LNCaP clone FGC (cell line): ENCODE measurements at regions not wholly inside any gene's neighbourhood (a gene's known extent, or its start where the extent isn't known, plus 50 kb on each side); places are given as distances from the start of the nearest gene placed in this dataset.

Source experiments
- DNase-seq: peaks from one replicate; pipeline ENCODE4 v3.0.0-alpha.2; 2011; ENCODE audit warnings: low read depth
- H3K4me3 ChIP-seq: 2 replicates; pipeline ENCODE4 v1.5.1; 2011; ENCODE audit warnings: mild to moderate bottlenecking, low read depth, low read length, control low read depth
- TF ChIP-seq, protein P1 (sequence below): IDR thresholded peaks from 2 replicates; pipeline ENCODE4 v1.5.1; 2012; ENCODE audit warnings: mild to moderate bottlenecking; ENCODE audit not compliant: control insufficient read depth, insufficient read depth; ENCODE audit errors: extremely low read depth

DNA sequence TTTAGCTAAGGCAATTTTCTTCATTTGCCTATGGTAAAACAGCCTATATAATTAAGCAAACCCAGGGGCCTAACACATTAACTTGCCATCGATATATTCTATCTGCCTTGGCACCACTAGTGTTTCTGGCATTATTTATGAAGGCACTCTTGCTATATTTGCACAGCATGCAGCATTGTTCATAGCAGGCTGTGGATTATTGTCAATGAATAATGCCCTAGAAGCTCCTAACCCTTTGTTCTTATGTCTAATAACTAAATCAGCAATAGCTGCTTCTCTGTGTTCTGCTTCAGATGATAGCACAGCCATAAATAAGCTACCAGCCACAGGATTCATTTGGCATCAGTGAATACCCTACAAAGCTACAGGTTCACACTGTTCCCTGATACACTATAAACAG lies 254.8 kb upstream of the STXBP5 start:
- DNase-seq = no peak
- no peak overlapping the region for H3K4me3 ChIP-seq
- TF ChIP-seq, protein P1, sequence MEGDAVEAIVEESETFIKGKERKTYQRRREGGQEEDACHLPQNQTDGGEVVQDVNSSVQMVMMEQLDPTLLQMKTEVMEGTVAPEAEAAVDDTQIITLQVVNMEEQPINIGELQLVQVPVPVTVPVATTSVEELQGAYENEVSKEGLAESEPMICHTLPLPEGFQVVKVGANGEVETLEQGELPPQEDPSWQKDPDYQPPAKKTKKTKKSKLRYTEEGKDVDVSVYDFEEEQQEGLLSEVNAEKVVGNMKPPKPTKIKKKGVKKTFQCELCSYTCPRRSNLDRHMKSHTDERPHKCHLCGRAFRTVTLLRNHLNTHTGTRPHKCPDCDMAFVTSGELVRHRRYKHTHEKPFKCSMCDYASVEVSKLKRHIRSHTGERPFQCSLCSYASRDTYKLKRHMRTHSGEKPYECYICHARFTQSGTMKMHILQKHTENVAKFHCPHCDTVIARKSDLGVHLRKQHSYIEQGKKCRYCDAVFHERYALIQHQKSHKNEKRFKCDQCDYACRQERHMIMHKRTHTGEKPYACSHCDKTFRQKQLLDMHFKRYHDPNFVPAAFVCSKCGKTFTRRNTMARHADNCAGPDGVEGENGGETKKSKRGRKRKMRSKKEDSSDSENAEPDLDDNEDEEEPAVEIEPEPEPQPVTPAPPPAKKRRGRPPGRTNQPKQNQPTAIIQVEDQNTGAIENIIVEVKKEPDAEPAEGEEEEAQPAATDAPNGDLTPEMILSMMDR = no peak

DNA sequence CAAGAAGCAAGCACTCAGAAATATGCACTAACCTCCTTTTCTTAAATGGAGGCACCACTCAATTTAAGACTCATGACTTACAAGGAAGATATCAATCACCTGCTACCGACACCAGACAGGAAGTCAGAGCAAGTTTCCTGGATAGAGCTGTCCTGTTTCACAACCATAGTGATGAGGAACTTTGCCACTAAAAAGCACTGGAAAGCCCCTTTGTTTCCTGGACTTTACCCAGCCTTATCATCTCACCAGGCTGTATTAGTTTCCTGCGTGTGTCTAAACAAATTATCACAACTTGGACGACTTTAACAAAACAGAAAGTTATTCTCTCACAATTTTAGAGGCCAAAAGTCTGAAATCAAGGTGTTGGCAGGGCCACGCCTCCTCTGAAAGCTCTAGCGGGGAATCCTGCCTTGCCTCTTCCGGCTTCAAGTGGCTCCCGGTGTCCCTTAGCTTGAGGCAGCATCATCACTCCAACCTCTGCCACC lies 253.8 kb upstream of the STXBP5 start:
- TF ChIP-seq, protein P1 = no peak
- no peak for DNase-seq
- H3K4me3 ChIP-seq = no peak overlapping the region

DNA sequence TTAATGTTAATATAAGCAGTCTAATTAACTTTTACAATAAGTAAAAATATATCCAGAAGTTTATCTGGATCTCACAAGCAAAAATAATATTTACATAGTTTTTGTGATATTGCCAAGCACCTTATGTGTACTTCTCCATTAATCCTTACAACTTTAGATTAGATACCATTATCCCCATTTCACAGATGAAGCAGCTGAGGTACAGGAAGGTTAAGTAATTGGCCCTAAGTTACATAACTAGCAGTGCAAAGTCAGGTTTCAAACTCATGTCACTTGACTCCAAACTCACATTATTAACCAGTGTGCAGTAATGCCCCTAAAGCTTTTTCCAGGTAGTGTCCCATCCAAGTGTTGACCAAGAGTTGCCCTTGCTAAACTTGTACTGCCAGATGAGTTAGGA lies 248.6 kb upstream of the STXBP5 start:
- TF ChIP-seq, protein P1 = no peak
- DNase-seq = no peak
- H3K4me3 ChIP-seq = no peak overlapping the region

DNA sequence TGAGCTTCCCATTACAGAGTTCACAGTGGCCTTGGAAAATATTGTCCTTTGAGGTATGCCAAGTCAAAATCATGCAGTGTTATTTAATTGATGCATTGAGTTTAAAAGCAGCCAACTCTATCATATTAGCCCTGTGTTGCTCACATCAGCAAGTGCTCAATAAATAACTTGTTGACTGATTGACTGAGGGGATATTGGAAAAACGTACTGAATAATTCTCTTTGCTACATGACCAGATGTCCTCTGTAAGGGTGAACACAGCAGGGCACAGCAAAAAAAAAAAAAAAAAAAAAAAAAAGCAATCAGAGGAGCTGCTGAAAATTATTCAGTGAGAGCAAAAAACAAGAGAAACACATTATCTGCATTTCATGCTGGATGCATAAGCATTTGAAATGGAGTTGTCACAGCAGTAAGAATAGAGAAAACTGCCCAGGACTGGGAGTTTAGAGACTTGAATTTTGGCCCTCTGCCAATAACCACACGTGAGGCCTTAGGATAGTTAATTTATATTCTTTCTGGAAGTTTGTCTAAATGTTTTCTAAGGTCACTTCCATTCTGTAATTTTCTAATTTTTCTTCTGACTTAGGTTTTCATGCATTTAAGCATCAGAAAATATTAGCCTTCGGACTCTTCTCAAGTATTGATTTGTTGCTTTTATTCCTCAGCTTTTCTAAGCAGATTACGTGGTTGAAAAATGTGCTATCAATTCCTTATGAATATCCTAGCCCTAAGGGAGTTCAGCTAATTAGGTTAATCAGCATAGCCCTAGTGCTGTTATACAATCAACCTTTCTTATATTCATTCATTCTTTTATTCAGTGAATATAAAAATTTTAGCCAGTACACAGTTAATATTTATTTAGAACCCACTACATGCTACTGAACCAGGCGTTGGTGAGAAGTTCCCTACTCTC lies 246.8 kb upstream of the STXBP5 start:
- no peak overlapping the region for H3K4me3 ChIP-seq
- no peak for DNase-seq
- TF ChIP-seq, protein P1 = no peak

DNA sequence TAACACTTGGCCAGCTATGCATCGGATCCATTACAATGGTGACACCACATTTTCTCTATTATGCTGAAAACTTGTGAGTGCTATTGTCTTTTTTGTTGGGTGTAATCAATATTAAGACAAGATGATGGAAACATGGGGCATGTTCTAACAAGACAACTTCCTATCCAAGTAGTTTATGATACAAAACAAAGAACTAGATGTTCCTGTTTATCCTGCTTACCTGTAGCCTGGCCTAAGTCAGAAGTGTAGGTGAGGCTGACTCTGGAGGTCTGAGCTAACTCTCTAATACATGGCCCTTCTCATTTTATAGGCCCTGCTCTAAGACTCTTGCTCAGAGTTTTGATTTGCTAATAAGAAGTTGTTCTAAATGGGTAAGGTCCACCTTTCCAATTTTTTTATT lies 242.4 kb upstream of the STXBP5 start:
- DNase-seq = no peak
- H3K4me3 ChIP-seq = no peak overlapping the region
- TF ChIP-seq, protein P1 = no peak

DNA sequence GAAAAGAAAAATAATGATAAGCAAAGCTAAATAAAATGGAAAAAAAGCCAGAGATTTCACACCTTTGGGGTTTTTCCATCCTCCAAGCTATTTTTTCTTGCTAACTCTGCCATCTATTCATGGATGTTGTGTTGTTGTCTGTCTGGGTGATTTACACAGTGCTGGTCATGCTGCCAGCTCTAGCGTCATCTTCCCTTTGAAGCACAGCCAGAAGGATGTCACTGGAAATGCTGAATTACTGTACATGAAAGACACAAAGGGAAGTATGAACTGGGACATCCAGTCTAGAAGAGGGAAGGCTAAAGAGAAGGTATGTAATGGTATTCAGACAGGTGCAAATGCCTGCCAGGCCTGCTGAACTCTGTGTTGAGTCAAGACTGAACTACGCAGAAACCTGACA lies 241.9 kb upstream of the STXBP5 start:
- H3K4me3 ChIP-seq = no peak overlapping the region
- TF ChIP-seq, protein P1 = no peak
- no peak for DNase-seq

DNA sequence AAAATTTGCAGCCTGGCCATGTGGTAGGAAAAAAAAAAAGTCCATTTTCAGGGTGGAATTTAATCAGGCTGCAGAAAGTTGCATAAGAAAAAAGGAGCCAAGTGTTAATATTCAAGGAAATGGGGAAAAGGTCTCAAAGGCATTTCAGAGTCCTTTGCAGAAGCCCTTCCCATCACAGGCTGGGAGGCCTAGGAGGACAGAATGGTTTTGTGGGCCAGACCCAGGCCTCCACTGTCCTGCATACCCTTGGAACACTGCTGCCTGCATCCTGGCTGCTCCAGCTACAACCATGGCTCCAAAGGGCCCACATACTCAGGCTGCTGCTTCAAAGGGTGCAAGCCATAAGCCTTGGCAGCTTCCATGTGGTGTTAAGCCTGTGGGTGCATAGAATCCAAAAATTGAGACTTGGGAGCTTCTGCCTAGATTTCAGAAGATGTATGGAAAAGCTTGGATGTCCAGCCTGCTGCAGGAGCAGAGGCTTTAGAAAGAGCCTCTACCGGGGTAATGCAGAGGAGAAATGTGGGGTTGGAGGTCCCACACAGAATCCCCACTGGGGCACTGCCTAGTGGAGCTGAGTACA lies 239.0 kb upstream of the STXBP5 start:
- no peak for DNase-seq
- H3K4me3 ChIP-seq = no peak overlapping the region
- TF ChIP-seq, protein P1 = no peak
